ENCODE measurements at regions not wholly inside any gene's neighbourhood (a gene's known extent, or its start where the extent isn't known, plus 50 kb on each side); places are given as distances from the start of the nearest gene placed in this dataset.

DNA sequence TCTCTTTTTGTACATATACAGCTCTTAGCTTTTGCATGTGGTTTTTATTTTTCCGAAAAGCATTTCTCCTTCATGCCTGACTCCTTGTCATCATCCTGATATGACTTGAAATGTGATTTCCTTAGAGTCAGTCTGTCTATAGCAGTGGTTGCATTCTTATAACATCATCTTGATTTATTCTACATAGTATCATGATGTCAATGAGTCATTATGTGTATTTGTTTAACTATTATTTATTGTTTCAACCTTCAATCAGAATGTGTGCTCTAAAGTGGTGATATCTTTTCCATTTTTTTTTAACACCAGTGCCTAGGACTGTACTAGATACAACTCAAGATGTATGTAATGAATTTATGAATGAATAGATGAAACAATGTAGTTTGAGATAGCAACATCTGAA is 354.9 kb upstream of the CDH8 start:
- no peak for DNase-seq (ENCODE audit: insufficient read length, low spot score, missing footprints)

DNA sequence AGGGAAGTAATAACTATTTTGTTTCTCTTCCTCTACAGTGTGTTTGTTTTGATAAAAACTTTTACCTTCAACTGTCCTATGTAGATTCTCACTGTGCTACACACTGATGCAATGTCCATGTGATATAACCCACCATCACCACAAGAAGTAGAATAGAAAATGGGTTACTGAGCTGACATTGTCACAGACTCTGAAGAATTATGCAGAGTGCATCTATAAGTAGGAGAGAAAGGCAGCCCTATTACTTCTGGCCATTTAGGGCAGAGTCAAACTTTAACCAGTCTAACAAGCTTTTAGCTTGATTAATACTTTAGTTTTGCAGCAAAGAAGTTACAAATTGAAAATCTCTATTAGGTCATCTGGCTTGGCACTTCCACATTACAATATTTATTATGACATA is 354.0 kb upstream of the CDH8 start:
- no peaks in the 10 kb centered on the region for H3K79me2 ChIP-seq (ENCODE audit: insufficient read depth, low read length)
- H3K36me3 ChIP-seq (ENCODE audit: insufficient read depth, low read length): no peaks in the 10 kb centered on the region
- no peak for DNase-seq (ENCODE audit: insufficient read length, low spot score, missing footprints)
- no peak overlapping the region for H2AFZ ChIP-seq (ENCODE audit: low read length)
- no peaks in the 10 kb centered on the region for H4K20me1 ChIP-seq (ENCODE audit: insufficient read depth, low read length)
- H3K27ac ChIP-seq (ENCODE audit: low read depth, low read length): no peak overlapping the region
- TF ChIP-seq, protein P1, sequence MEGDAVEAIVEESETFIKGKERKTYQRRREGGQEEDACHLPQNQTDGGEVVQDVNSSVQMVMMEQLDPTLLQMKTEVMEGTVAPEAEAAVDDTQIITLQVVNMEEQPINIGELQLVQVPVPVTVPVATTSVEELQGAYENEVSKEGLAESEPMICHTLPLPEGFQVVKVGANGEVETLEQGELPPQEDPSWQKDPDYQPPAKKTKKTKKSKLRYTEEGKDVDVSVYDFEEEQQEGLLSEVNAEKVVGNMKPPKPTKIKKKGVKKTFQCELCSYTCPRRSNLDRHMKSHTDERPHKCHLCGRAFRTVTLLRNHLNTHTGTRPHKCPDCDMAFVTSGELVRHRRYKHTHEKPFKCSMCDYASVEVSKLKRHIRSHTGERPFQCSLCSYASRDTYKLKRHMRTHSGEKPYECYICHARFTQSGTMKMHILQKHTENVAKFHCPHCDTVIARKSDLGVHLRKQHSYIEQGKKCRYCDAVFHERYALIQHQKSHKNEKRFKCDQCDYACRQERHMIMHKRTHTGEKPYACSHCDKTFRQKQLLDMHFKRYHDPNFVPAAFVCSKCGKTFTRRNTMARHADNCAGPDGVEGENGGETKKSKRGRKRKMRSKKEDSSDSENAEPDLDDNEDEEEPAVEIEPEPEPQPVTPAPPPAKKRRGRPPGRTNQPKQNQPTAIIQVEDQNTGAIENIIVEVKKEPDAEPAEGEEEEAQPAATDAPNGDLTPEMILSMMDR (IDR thresholded peaks at IDR 0.05; ENCODE audit: extremely low read depth, low read depth, low read length): no peak
- H3K4me3 ChIP-seq (ENCODE audit: insufficient read depth, low read length): no peak overlapping the region
- H3K4me2 ChIP-seq (ENCODE audit: insufficient read depth, low read length): no peak overlapping the region
- H3K4me1 ChIP-seq (ENCODE audit: insufficient read depth, low read length): no peaks in the 10 kb centered on the region
- H3K27me3 ChIP-seq (ENCODE audit: insufficient read depth, low read length): no peaks in the 10 kb centered on the region
- H3K9me3 ChIP-seq (ENCODE audit: low read depth, low read length): no peaks in the 10 kb centered on the region

More for the DNA sequence above, 354.9 kb upstream of the CDH8 start:
- H3K4me1 ChIP-seq (ENCODE audit: insufficient read depth, low read length): no peaks in the 10 kb centered on the region
- H2AFZ ChIP-seq (ENCODE audit: low read length): no peak overlapping the region
- H3K4me2 ChIP-seq (ENCODE audit: insufficient read depth, low read length): no peak overlapping the region
- H3K4me3 ChIP-seq (ENCODE audit: insufficient read depth, low read length): no peak overlapping the region
- no peaks in the 10 kb centered on the region for H3K36me3 ChIP-seq (ENCODE audit: insufficient read depth, low read length)
- H3K27me3 ChIP-seq (ENCODE audit: insufficient read depth, low read length): no peaks in the 10 kb centered on the region
- no peaks in the 10 kb centered on the region for H3K79me2 ChIP-seq (ENCODE audit: insufficient read depth, low read length)
- peaks cover 2% of the 10 kb centered on the region for H3K9me3 ChIP-seq (ENCODE audit: low read depth, low read length)
- no peaks in the 10 kb centered on the region for H4K20me1 ChIP-seq (ENCODE audit: insufficient read depth, low read length)
- TF ChIP-seq, protein P1 (IDR thresholded peaks at IDR 0.05; ENCODE audit: extremely low read depth, low read depth, low read length): no peak
- no peak overlapping the region for H3K27ac ChIP-seq (ENCODE audit: low read depth, low read length)

DNA sequence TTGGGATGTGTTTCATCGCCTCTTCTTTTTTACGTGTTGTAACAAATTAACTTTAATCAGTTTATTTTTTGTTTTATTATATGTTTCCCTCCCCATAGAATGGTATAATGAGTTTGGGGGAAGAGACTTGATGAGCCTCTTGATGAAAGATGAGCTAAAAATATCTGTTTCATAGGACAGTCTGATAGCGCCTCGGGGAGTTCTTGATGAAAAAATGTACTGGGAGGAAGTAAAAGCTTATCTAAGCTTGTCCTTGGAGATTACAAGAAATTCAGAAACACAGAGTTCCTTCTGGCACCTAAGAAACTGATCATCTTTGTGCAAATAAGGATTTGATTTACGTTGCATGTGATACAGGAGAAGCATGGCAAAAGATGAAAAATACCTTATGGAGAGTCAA is 350.2 kb upstream of the CDH8 start:
- H3K27ac ChIP-seq (ENCODE audit: low read depth, low read length): no peak overlapping the region
- no peaks in the 10 kb centered on the region for H4K20me1 ChIP-seq (ENCODE audit: insufficient read depth, low read length)
- H3K36me3 ChIP-seq (ENCODE audit: insufficient read depth, low read length): no peaks in the 10 kb centered on the region
- H3K4me3 ChIP-seq (ENCODE audit: insufficient read depth, low read length): no peak overlapping the region
- H3K4me1 ChIP-seq (ENCODE audit: insufficient read depth, low read length): no peaks in the 10 kb centered on the region
- no peaks in the 10 kb centered on the region for H3K27me3 ChIP-seq (ENCODE audit: insufficient read depth, low read length)
- H3K79me2 ChIP-seq (ENCODE audit: insufficient read depth, low read length): no peaks in the 10 kb centered on the region
- H3K9me3 ChIP-seq (ENCODE audit: low read depth, low read length): no peaks in the 10 kb centered on the region
- H3K4me2 ChIP-seq (ENCODE audit: insufficient read depth, low read length): no peak overlapping the region
- TF ChIP-seq, protein P1 (IDR thresholded peaks at IDR 0.05; ENCODE audit: extremely low read depth, low read depth, low read length): no peak
- DNase-seq (ENCODE audit: insufficient read length, low spot score, missing footprints): no peak
- H2AFZ ChIP-seq (ENCODE audit: low read length): no peak overlapping the region

DNA sequence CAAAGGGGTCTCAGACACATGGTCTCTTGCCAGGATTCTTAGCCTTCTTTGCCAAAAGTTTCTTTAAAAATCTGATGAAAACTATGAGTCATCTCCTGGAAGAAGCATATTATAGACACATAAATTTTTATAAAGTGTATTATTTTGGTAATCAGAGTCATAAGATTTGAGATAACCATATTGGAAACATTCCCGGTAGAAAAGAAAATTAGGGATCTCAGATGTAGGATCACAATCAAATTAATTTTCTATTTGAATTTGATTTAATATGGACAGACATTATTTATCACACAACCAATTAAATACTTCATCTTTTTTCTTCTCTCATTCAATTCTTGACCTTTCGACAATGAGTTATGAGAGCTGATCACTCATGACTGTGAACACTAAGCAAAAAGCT is 347.7 kb upstream of the CDH8 start:
- no peak overlapping the region for H2AFZ ChIP-seq (ENCODE audit: low read length)
- H3K9me3 ChIP-seq (ENCODE audit: low read depth, low read length): no peaks in the 10 kb centered on the region
- no peaks in the 10 kb centered on the region for H4K20me1 ChIP-seq (ENCODE audit: insufficient read depth, low read length)
- H3K36me3 ChIP-seq (ENCODE audit: insufficient read depth, low read length): no peaks in the 10 kb centered on the region
- TF ChIP-seq, protein P1 (IDR thresholded peaks at IDR 0.05; ENCODE audit: extremely low read depth, low read depth, low read length): no peak
- no peak overlapping the region for H3K4me3 ChIP-seq (ENCODE audit: insufficient read depth, low read length)
- H3K4me1 ChIP-seq (ENCODE audit: insufficient read depth, low read length): no peaks in the 10 kb centered on the region
- no peaks in the 10 kb centered on the region for H3K79me2 ChIP-seq (ENCODE audit: insufficient read depth, low read length)
- H3K4me2 ChIP-seq (ENCODE audit: insufficient read depth, low read length): no peak overlapping the region
- H3K27ac ChIP-seq (ENCODE audit: low read depth, low read length): no peak overlapping the region
- DNase-seq (ENCODE audit: insufficient read length, low spot score, missing footprints): no peak
- no peaks in the 10 kb centered on the region for H3K27me3 ChIP-seq (ENCODE audit: insufficient read depth, low read length)

Data from osteoblast (primary cell).